RWPE1 (cell line): ENCODE measurements at regions not wholly inside any gene's neighbourhood (a gene's known extent, or its start where the extent isn't known, plus 50 kb on each side); places are given as distances from the start of the nearest gene placed in this dataset.

ENCODE experiments used
- CTCF ChIA-PET: fragments of 350-600 bp; sonication (Branson Sonifier 250); formaldehyde crosslinking; extraction: SDS; loops from one replicate; lab custom pipeline; 2021; lab: Yijun Ruan, JAX
- POLR2A ChIA-PET: fragments of 400-600 bp; formaldehyde crosslinking; extraction: SDS; loops from one replicate; lab custom pipeline; 2020; ENCODE audit warnings: antibody characterized with exemption; ENCODE audit not compliant: low non-redundant PET; lab: Yijun Ruan, JAX
- DNase-seq: peaks from one replicate; pipeline ENCODE4 v3.0.0; 2012; ENCODE audit warnings: low spot score
- H3K27ac ChIP-seq: fragments of 450-650 bp; 2 replicates; pipeline ENCODE4 v1.5.1; 2017
- CTCF ChIP-seq: fragments of 450-650 bp; conservative IDR thresholded peaks from 2 replicates; pipeline ENCODE4 v1.5.1; 2017; ENCODE audit warnings: low read depth, mild to moderate bottlenecking

GRCh38 chr17:14736631-14737030 lies 435.8 kb downstream of the HS3ST3B1 start:
- ChIA-PET POLR2A (no interaction called here), CTCF (no interaction called here)
- no peak overlapping the region for H3K27ac ChIP-seq
- TF ChIP-seq CTCF = no peak
- no peak for DNase-seq

GRCh38 chr17:14733376-14733775 lies 432.5 kb downstream of the HS3ST3B1 start:
- TF ChIP-seq CTCF = no peak
- POLR2A ChIA-PET = no interaction called here
- no peak overlapping the region for H3K27ac ChIP-seq
- CTCF ChIA-PET = no interaction called here
- DNase-seq = no peak

- TF ChIP-seq CTCF = no peak
- H3K27ac ChIP-seq = no peak overlapping the region
- POLR2A ChIA-PET = no interaction called here
- CTCF ChIA-PET = interaction anchor here (0.6 to 0.7 kb wide), 2 partner anchors 23 to 185 kb away, joined by 4 read pairs; no protein-coding TSS in a partner anchor
- DNase-seq = no peak
These were observed 431.3 kb downstream of the HS3ST3B1 start for GRCh38 chr17:14732211-14732610.

GRCh38 chr17:14731591-14731990 lies 430.7 kb downstream of the HS3ST3B1 start:
- CTCF ChIA-PET = interaction anchor here (0.6 to 0.8 kb wide), 3 partner anchors 24 to 185 kb away, joined by 4 read pairs; no protein-coding TSS in a partner anchor
- no peak for TF ChIP-seq CTCF
- H3K27ac ChIP-seq = no peak overlapping the region
- DNase-seq = no peak
- POLR2A ChIA-PET = no interaction called here

GRCh38 chr17:14730821-14731220 lies 429.9 kb downstream of the HS3ST3B1 start:
- POLR2A ChIA-PET = no interaction called here
- CTCF ChIA-PET = no interaction called here
- TF ChIP-seq CTCF = no peak
- H3K27ac ChIP-seq = no peak overlapping the region
- DNase-seq = no peak

GRCh38 chr17:14725729-14726128 lies 424.8 kb downstream of the HS3ST3B1 start:
- TF ChIP-seq CTCF = no peak
- no peak for DNase-seq
- no peak overlapping the region for H3K27ac ChIP-seq
- ChIA-PET CTCF (interaction anchor here (0.6 kb wide), 1 partner anchor 494 kb away, joined by 3 read pairs; no protein-coding TSS in a partner anchor), POLR2A (no interaction called here)
